NCI-H82 treated with DMSO at 0.1 percent for 48 hours (cell line): ENCODE measurements at regions not wholly inside any gene's neighbourhood (a gene's known extent, or its start where the extent isn't known, plus 50 kb on each side); places are given as distances from the start of the nearest gene placed in this dataset.
A peak's percentile ranks its signal among the peaks of the same experiment; 100 is the strongest.

Experiments used
- DNase-seq: peaks from one replicate; lab custom pipeline; 2025; ENCODE audit not compliant: unreplicated experiment; lab: John Stamatoyannopoulos, UW

DNA sequence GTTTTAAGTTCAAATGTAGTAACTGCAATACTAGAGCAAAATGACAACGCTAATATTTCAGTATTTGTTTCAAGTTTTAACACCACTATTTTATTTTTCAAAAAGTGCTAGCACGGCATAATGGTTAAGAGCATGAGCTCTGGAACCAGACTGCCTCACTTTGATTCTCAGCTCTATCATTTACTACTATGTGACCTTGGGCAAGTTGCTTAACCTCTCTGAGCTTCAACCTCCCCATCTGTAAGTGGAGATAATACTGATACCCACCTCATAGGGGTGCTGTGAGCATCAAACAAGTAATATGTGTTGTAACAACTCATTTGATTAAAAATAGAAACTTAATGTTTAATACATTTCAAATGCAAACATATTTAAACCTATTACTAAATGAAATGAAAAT lies 115.4 kb upstream of the NPHP3 start:
- DNase-seq = no peak

GRCh38 chr3:132834356-132834755 lies 112.1 kb upstream of the NPHP3 start:
- DNase-seq = no peak

DNA sequence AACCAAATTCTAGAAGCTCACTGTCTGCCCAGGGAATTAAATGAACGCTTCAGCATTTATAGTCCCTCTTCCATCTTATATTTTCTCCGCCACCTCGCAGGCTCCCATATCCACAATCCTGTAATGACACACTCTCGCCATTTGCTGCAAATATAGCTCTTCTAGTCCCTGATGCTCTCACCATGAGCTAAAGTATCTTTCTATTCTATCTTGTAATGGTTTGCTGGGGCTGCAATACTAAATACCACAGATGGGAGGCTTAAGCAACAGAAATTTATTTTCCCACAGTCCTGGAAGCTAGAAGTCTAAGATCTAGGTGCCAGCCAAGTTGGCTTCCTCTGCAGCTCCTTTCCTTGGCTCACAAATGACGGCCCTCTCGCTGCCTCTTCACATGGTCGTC lies 106.9 kb upstream of the NPHP3 start:
- DNase-seq = no peak

DNA sequence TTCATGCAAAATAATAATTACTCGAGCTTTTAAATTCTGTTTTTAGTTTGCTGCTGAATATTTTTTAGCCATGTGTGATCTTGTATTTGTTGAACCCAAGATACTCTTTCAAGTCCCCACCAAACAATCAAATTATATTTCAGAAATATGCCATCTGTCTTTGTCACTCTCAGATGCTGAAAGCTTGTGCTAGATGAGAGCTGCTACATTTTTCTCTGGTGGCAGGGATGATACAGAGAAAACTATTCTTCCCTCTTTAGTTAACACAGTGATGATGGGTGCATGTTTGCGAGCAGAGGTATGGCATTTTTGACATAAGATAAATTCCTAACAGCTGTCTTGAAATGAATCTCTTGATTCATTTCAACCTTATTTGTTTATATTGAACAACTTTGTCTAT lies 100.6 kb upstream of the NPHP3 start:
- no peak for DNase-seq

DNA sequence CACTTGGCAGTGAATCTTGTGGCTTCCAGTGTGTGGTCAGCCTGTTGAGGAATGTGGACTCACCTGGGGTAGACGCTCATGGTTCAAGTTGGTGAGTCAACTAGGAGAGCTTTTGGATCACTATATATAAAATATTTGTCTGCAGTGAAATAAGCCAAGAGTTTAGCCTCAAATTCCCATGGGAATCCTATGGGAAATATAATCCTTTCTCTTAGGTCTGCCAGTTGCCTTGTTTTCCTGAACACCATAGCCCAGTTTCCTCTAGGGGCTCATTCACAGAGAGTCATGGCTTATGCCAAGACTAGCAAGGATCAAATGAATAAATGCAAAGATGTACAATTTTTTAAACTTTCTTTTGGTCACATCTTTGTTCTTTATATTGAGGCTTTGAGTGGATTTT lies 100.1 kb upstream of the NPHP3 start:
- no peak for DNase-seq

- no peak for DNase-seq
Measured at GRCh38 chr3:132821314-132821713, 99.1 kb upstream of the NPHP3 start.

GRCh38 chr3:132818251-132818650 lies 96.0 kb upstream of the NPHP3 start:
- no peak for DNase-seq

- DNase-seq = no peak
Measured at GRCh38 chr3:132817646-132818177, 95.5 kb upstream of the NPHP3 start.

- no peak for DNase-seq
Measured at GRCh38 chr3:132805071-132805470, 82.9 kb upstream of the NPHP3 start.

DNA sequence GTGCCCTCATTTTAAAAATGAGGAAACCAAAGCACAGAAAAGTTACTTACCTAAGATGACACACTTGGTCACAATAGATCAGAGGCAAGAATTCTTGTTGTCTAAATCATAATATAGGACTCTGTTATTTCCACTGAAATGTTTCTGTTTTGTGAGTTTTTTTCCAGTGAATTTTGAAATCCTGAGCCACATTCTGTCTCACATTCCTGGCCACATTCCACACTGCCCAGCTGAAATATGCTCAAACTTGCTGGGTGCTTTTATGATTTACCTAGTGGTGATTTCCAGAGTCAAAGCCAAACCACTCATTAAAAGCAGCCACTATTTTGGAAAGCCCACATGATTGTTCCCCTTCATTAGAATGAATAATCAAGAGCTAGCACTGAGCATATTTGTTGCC lies 82.3 kb upstream of the NPHP3 start:
- DNase-seq = no peak

DNA sequence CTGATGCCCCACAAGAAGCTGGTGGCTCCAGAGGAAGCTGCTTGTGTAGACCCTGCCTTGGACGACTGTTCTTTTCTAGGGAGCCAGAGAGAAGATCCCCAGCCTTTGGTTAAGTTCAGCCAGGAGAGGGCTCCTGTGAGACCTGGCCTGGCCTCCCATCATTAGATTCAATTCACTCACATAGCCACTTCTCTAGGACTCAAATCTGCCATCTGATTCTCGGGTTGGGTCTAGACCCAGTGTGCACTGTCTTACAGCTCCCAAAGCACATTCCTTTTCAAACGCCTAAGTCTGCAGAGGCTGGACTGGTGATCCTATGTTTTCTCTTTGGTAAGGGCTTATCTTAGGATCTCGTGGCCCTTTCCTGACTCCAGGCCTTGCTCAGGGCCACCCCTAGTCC lies 81.7 kb upstream of the NPHP3 start:
- no peak for DNase-seq

DNA sequence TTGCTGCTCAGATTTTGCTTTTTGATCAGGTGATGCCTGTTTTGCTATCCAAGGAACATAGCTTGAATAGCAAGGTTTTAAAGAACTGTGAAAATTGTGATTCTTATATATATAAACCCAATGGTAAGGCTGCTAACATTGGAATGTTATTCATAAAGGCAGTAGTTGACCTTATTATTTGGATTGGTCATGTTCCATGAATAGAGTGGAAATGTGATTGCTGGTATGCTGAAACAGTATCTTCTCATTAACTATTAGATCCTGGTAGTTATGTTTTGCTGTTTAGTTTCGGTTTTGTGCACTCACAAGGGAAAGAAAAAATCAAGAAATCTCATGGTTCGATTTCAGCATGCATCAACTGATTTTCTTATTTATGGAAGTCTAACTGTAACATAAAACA lies 78.7 kb upstream of the NPHP3 start:
- no peak for DNase-seq

GRCh38 chr3:132790806-132791205 lies 68.6 kb upstream of the NPHP3 start:
- no peak for DNase-seq

GRCh38 chr3:132789959-132790358 lies 67.8 kb upstream of the NPHP3 start:
- no peak for DNase-seq

DNA sequence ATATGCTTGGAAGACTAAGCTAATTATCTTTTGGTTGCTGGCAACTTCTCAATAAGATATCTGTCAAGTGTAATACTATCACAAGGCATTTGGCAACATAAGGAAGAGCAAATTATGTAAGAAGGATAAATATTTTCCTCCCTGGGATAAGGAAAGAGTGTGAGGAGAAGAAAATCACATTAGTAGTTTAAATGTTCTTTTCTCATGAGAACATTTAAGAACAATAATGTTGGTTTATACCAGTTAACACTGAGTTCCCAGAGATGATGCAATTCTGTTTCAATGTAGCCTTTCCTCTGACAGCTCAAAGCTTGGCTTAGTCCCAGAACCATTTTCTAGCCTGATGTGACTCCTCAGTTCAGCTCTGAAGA lies 66.1 kb upstream of the NPHP3 start:
- peak; percentile 83 for DNase-seq

DNA sequence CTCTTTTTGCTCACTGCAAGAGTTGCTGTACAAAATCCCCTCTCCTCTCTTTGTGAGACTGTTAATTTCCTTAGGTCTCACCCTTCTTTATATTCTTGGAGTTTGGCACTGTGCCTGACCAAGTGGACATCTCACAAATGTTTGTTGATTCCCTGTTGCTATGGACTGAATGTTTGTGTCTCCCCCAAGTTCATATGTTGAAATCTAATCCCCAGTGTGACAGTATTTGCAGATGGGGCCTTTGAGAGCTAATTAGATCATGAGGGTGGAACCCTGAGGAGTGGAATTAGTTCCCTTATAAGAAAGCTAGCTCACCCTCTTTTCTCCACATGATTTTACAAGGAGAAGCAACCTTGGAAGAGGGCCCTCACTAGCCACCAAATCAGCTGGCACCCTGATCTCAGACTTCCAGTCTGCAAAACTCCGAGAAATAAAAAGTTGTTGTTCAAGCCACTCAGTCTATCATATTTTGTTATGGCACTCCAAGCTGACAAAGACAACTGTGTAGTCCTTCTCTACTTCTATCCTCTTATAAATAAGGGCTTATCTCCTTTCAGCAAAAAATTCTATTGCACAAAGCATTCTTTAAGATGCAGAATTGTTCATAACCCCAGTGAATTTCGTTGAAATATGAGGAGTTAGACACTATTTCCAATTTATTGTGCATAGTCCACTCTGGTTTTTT lies 65.5 kb upstream of the NPHP3 start:
- peak; percentile 85 for DNase-seq

DNA sequence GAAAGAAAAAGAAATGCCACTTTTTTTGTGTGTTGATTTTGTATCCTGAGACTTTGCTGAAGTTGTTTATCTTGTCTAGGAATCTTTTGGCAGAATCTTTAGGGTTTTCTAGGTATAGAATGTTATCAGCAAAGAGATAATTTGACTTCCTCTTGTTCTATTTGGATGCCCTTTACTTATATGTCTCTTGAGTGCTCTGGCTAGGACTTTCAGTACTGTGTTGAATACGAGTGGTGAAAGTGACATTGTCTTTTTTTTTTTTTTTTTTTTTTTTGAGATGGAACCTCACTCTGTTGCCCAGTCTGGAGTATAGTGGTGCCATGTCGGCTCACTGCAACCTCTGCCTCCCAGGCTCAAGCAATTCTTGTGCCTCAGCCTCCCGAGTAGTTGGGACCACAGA lies 64.7 kb upstream of the NPHP3 start:
- no peak for DNase-seq

GRCh38 chr3:132785292-132785691 lies 63.1 kb upstream of the NPHP3 start:
- DNase-seq = no peak

GRCh38 chr3:132784502-132785025 lies 62.4 kb upstream of the NPHP3 start:
- no peak for DNase-seq

DNA sequence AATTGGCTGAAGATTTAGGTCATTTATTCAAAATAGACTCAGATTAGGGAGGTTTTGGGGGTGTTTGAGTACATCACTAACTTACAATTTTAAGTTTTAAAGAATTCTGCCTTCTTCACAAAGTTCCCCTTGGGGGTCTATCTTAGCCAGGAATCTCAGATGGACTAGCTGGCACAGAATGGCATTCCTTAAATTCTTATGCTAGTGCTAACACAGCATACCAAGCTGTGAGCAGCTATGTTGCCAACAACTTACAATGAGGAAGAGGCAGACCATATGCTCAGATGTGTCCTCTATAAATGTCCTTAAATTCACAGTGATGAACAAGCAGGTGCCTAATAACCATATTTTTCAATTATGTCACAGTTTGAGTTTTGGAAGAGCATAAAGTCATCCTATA lies 60.9 kb upstream of the NPHP3 start:
- DNase-seq = no peak

DNA sequence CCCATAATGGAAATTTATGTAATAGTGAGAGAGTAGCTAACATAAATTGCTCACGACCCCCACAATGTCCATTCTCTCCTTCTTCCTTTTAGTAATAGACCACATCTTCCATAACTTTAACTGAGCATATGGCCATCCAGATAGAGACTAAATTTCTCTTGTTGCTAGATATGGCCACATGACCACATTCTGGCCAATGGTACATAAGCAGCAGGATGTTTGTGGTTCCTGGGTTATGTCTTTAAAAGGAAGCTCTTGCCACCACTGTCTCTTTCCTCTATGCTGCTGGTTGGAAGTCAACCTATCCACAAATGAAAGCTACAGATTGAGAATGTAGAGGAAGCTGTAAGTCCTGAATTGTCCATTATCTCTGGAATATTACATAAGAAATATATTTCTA lies 59.7 kb upstream of the NPHP3 start:
- DNase-seq = no peak

- no peak for DNase-seq
Measured at GRCh38 chr3:132777171-132777570, 55.0 kb upstream of the NPHP3 start.

DNA sequence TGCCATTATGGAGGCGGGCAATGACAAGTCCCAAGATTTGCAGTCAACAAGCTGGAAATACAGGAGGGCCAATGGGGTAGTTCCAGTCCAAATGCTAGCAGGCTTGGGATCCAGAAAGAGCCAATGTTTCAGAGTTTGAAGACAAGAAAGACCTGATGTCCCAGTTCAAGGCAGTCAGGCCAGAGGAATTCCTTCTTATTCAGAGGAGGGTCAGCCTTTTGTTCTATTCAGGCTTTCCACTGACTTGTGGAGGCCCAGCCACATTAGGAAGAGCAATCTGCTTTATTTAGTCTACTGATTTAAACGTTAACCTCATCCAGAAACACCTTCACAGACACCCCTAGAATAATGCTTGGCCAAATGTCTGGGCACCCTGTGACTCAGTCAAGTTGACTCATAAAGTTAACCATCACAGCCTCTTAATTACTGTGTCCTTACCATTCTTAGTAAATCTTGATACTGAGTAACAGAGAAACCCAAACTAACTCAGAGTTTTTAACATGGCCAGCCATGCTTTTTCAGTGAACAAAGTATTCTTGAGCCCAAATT lies 50.9 kb upstream of the NPHP3 start:
- DNase-seq = no peak
